ENCODE measurements at regions not wholly inside any gene's neighbourhood (a gene's known extent, or its start where the extent isn't known, plus 50 kb on each side); places are given as distances from the start of the nearest gene placed in this dataset.

DNA sequence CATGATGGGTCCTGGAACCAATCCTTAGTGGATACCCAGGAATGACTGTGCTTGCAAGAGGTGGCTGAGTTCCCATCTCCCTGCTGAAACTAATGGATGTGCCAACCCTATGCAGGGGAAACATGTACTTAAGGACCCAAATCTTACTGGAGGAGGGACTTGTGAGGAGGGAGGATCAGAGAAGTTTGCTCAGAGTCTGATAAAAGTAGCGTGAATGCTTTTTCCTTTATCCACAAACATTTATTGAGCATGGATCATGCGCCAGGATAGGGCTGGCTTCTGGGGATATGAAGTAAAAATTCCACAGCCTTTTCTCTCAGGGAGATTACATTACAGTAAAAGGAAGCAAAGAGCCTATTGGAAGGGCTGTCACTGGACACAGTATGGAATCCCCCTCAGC, 358.5 kb downstream of the RPS24 start:
- DNase-seq (ENCODE audit: low read depth): no peak

DNA sequence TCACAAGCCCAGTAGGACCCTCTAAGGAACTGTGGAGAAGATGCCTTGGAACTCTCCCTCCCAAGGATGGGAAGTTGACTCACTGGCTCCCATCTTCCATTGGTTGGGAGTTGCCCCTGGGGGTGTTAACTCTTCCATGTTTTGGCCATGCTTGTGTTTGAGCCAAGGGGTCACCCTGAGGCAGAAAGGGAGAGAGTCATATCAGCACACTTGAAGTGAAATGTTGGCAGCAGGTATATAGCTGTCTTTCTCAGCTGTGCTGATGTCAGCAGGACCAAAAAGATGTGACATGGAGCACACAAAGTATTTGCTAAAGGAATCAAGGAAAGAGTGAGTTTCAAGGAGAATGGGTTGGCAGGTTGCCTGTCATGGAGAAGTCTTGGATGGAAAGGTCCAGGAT, 359.4 kb downstream of the RPS24 start:
- no peak for DNase-seq (ENCODE audit: low read depth)

DNA sequence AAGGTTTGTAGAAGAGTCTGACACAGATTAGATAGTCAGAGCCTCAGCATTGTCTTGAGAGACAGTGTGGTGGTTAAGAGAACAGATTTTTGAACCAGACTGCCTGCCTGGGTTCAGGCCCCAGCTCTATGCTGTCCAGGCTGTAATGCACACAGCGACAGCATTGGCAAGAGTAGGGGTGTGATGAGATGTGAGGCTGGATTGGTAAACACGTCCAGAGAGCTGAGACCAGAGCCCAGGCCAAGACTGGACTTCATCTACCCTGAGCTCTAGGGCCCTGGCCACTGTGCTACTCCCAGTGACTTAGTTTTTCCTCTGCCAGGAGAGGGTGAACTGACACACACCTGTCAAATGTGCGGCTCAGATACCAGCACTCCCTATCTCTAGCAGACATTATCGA, 360.4 kb downstream of the RPS24 start:
- no peak for DNase-seq (ENCODE audit: low read depth)

DNA sequence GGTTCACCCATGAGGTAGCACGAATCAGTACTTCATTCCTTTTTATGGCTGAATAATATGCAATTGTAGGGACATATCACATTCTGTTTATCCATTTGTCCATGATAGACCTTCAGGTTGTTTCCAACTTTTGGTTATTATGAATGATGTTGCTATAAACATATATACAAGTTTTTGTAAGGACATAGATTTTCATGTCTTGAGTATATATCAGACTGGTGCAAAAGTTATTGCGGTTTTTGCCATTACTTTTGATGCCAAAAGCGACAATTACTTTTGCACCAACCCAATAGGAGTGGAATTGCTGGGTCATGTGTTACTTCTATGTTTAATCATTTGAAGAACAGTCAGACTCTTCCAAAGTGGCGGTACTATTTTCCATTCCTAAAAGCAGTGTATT, 361.5 kb downstream of the RPS24 start:
- DNase-seq (ENCODE audit: low read depth): no peak

DNA sequence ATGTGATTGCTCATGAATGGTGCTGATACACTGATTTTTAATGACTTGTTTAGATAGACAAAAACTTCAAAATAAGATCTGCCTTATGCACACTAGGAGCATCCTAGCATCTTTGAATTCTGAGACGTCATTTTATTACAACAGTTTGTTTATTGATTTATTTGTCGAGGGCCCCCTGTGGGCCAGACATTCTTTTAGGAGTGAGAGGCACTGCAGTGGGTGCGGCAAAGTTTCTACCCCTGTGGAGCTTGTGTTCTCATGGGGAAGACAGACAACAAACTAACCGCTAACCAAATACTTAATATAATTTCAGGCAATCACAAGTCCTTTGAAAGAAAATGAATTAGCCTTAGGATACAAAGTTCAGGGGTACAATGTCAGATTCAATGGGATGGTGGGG, 363.1 kb downstream of the RPS24 start:
- DNase-seq (ENCODE audit: low read depth): no peak

DNA sequence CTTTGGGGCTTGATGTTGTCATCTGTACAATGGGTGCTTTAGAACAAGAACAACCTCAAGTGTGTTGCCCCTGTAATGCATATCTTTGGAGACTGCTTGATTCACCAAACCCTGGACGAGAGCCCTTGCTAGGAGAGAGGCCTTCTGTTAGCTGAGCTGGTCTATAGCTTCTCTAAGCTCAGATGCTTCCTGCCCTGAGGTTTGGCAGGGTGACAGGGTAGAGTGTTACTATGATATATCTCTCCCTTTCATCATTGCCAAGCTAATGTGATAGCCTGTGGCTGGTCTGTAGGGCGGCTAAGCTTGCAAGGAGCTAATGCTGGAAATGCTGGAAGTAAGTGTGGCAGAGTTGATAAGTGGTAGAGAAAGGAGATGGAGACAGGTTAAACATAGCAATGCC, 364.1 kb downstream of the RPS24 start:
- no peak for DNase-seq (ENCODE audit: low read depth)

DNA sequence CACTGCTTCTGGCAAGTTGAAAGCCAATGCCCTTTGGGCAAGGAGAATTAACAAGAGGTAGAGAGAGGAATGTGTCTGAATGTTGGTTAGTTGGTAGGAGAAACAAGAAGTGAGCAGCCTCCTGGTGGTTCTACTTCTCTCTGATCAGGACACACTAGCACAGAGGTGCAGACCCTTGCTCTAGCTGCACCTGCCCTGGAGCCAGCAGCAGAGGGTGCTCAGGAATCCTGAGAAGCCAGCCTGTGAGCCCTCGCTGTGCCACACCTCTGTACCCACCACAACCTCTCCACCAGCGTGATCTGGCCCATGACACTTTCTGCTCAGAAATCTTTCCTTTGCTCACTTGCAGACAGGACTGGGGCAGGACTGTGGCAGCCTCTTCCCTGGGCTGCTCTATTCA, 364.7 kb downstream of the RPS24 start:
- no peak for DNase-seq (ENCODE audit: low read depth)

DNA sequence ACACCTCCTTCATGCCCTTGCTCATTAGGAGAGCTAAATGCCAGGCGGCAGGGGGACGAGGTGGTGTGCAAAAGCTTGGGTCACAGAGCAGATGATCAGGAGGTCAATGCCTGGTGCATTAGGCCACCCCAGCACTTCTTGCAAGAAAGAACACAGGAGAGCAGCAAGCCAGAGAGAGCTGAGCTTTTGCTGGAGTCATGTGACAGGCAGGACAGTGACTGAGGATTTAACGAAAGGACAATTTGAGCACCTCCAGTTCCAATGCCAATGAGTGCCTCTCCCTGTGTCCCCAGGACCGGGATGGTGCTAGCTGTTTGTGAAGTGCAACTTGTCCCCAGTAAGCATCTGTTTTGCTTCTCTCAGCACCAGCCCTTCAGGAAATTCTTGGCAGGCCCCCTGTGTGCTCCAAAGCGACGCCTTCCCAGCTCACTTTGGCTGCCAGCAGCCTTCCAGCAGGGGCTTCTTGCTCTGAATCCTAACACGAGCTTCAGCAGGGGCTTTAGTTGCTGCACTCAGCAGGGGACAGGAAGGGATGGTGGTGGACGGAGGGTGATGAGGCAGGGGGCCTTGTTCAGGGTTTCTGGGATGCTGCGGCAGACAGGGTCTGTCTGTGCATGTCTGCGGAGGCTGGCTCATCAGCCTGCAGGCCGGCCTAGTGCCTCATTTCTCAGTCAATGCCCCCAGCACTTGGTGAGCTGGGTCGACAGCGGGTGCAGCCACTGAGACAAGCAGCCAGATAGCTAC, 368.1 kb downstream of the RPS24 start:
- no peak for DNase-seq (ENCODE audit: low read depth)

DNA sequence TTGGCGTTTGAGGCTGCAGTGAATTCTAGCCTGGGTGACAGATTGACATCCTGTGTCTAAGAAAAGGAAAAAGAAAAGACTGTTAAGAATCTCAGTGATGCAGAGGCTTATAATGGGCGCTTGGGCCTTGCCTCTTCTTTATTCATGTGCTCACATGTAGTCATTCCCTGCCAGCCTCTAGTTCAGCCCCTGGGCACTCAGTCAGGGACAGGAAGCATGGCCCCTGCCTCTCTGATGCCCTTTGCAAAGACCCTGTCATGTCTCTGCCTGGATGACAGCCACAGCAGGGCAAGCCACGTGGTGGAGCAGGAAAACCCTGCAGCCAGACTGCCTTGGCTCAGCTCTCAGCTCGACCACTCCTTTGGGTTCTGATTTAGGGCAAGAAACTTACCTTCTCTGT, 368.9 kb downstream of the RPS24 start:
- DNase-seq (ENCODE audit: low read depth): no peak

DNA sequence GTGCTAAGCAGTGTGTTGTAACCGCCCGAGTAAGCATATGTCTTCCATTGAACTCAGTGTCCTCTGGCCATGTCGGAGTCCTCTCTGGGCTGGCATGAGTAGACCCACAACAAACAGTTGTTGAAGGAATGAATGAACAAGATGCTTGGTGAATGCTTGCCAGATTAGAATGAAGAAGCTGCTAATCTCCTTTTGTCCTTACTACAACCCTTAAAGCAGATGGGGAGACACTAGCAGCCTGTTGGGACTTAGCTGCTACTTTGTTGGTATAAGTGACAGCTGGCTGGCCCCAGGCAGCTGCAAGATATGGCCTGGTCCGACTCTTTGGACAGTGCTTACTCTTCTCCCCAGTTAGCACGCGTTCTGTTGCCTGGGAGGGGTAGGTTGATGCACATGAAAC, 370.1 kb downstream of the RPS24 start:
- no peak for DNase-seq (ENCODE audit: low read depth)

DNA sequence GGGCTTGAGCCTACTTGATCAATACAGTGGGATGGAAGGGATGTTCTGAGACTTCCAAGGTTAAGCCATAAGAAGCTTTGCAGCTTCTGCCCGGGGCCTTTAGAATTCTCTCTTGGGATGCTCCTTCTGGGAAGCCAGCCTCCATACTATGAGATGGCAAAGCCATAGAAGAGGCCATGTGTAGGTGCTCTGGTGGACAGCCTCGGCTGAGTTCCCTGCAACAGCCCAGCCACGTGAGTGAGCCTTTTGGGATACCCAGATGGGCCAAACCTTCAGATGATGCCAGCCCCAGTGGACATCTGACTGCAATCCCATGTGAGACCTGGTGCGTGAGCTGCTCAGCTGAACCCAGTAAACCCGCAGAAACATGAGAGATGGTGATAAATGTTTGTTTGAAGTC, 370.6 kb downstream of the RPS24 start:
- DNase-seq (ENCODE audit: low read depth): no peak

DNA sequence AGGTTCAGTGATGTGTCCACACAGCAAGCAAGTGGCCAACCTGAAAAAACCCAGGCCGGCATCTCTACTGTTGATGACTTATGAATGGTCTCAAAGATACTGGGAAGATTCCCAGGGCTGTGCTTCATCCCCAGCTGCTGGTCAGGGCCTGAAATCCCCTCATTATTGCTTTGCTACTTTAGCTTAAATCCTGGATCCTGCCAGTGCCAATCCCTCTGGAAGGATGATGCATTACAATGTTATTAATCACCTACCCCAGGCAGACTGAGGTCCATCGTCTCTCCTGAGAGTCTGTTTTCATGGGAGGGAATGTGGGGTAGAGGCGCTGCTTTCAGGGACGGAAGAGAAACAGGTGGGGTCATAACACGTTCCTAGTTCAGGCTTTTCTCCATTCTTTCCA, 371.6 kb downstream of the RPS24 start:
- DNase-seq (ENCODE audit: low read depth): no peak

DNA sequence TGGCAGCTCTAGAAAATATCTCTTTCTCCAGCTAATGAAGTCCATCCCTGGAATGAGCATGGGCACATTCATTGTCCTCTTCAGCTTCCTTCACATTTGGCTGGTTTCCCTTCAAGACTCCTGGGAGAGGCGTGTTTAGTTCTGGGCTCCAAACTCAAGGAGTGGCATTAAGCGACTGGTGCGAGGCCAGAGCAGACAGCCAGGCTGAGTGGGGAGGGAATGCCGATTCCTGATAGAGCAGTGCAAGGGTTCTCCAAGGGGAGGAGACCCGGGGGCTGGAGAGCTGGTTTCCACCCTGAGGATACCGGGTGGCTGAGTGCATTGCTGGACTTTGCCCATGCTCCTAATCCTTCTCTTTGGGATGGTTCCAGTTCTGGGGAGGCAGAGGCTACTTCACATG, 372.1 kb downstream of the RPS24 start:
- DNase-seq (ENCODE audit: low read depth): no peak

DNA sequence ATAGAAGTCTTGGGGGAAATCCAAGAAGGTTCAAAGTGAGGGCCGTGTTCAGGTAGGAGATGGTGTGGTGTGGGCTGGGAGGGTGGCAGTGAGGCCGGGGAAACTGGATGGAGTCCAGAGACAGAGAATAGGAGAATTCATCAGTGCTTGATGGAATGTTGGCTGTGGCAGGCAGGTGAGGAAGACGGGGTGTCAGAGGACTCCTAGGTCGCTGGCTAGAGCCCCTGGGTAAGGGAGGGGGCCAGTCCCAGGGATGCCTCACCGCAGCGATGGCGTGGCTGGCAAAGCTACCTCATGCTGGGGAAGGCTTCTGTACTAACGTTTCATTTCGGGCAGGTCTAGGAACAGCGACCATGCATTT, 373.0 kb downstream of the RPS24 start:
- no peak for DNase-seq (ENCODE audit: low read depth)

DNA sequence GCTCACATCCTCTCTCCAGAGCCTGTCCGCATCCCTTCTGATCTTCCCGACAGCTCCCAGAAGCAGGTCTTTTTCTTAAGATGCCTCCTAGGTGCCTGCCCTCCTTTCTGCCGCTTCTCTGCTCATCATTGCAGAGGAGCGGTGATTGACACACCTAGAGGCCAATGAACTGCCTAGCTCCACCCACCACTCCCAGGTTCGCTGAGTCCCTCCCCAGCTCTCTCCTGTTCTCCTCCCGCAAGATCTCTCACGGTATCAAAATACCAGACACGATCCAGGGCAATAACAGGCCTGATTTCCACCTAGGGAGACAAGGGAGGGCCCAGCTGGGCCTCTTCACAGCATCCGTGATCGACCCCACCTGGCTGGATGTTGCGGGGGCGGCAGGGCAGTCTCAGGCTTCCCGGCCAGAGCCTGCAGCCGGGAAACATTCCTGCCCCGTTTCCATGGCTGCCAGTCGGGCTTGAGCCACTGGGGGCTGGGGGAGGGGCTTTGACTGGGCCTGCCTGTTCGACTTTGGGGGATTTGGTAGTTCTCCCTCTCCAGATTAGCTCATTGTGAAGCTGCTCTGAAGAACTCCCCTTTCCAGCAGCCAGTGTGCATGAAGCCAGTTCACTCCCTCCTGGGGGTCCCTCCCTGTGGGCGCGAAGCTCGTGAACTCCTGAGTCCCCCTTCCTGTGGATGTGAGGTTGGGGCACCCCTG, 373.5 kb downstream of the RPS24 start:
- peak; percentile 87 for DNase-seq (ENCODE audit: low read depth)

DNA sequence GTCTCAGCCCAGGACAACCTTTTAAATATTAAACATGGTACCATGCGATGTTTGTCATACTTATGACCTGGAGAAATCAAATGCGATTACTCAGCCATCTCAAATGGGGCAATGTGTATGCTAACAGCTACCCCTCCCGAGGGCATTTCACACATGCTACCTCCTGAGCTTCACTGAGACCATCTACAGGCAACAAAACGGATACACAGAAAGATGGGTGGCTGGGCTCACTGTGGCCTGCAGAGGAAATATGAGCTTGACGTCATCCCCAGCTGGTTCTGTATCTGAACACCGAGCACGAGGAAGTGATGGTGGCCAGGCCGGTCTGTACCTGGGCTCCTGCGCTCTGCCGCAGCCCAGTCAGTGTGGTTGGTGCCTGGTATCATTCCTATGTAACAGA, 374.3 kb downstream of the RPS24 start:
- no peak for DNase-seq (ENCODE audit: low read depth)

DNA sequence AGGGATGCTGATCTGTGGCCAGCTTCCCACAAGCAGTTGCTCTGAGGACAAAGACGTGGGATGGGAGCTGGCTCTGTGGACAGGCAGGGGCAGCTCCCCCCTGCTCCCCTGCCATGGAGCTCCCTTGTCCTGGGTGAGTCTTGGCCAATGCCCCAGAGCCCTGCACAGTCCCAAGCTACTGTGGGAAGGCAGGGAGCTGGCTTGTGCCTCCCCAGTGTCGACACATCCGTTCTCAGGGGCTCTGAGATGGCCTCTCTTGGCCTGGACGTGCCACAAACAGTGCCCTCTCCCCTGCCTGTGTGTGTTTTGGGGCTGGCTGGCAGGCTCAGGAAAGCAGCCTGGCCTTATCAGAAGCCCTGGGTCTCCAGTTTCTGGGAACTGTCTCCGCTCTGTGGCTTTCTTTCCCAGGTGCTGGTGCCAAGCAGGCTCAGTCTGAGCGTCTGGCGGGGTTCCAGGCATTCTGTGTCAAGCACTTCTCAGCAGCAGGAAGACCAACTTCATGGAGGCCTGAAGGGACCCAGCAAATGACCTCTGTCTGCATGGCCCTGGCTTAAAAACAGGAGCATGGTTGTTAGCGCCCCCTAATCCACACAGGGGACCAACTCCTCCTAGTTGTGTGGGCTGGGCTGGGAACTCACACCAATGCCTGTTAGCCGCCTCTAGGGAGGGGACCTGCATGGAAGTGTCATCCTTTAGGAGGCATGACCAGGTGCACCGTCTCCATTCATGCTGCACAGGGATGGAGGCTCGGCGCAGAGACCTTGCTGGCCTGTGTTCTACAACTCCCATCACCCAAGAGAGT, 375.2 kb downstream of the RPS24 start:
- peak; percentile 74 for DNase-seq (ENCODE audit: low read depth)

DNA sequence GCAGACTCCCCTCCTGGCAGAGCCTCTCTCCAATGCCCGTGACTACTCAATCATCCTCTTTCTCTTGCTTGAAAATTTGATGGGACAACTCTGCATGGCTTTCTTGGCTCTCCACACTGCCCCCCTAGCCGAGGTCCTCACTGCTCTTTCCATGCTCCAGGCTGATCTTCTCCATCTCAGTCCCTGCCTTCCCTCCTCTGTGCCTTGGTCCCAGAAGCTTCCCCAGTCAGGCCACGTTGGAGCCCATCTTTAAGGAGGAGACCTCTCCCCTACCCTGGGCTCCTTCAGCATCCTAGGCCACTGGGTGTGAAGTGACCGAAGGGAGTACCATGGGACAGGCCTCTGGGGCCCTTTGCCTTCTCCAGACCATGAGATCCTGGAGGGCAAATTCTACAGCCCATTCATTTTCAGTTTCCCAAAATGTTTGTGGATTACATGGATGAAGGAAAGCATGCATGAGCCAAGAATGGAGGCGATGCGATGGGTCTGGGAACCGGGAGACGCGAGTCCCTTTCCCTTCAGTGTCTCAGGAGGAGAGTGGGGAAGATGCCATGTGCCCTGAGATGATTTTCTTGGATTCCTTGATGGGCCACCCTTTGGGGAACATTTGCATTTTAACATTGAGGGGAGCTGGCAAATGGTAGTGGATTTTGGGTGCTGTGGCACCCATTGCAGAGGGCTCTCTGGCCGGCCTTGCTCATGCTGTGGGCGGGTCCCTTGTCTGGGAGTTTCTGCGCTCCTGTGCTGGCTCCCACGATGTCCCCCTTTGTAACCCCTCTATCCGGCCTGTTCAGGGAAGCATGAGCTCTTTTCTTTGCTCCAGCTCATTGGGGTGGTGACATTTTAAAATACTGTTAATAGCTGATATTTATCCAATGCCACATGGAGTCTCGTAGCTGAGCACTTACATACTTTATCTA, 376.6 kb downstream of the RPS24 start:
- DNase-seq (ENCODE audit: low read depth): no peak

DNA sequence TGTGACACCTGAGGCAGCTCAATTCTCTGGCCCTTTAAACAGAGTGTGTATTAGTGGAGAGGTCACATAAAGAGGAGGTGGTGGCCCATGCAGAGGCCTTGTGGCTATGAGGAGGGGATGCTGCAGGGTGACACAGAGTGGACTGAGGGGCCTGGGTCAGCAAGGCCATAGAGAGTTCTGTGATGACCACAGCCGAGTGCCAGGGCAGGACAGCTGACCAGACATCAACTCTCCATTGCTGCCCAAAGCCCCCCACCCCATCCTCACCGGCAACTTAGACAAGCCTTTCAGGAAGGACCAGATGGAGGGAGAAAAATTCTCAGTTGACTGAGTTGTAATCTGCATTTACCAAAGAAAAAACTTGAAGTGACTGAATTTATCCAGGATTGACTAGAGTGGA, 378.1 kb downstream of the RPS24 start:
- no peak for DNase-seq (ENCODE audit: low read depth)

DNA sequence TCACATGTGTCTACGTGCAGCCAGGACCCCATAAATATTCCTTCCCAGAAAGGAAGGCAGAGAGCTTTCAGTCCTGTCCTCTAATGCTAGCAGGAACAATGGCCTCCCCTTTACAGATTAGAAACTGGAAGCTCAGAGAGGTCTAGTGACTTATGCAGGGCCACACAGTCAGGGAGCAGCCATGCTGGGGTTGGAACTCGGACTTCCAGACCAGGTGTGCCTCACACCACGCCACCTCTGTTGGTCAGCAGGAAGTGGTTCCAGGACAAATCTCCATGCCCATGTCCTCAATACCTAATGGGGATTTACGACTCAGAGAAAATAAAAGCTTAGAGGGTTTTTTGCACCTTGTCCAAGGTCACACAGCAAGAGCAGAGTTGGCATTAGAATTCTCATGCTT, 378.9 kb downstream of the RPS24 start:
- DNase-seq (ENCODE audit: low read depth): no peak

DNA sequence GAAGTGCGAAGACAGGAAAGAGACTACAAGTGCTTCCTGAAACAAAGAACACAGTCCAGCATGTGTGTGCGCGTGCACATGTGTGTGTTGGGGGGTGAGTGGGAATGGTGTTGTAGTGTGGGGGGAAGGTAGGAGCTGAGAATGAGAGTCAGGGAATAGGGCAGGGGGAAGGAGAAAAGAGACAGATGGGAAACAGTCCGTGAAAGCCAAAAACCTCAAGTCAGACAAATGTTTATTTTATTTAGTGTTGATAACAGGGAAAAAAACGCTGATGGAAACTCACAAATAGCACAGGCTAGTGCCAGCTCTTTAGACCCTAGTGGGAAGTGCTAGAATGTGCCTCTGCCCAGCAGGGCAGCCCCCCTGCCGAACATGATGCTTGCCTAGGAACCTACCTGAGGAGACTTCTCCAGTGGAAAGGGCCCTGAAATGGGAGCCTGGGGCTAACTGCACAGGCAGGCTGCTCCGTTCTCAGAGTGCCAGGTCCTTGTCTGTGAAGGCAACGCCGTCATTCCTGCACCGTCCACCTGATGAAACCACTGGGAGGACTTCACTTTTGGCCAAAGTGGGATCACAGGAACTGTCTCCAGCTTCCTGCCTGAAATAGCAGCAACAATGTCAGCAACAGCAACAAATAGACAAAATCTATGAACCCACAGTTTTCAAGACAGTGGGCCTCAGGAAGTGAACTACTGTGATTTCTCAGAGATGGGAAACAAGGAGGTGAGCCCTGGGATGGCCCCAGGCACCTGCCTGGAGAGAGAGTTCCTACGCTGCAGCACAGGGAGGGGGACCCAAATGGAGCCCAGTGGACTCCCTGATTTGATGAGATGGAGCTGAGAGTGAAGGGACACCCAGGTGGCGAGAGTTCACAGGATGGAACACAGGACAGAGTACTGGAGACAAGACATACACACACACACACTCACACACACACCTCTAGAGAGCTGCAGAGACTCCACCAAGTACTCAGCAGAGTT, 379.7 kb downstream of the RPS24 start:
- no peak for DNase-seq (ENCODE audit: low read depth)

Data from Daoy (cell line).